GM21390 (cell line): ENCODE measurements at regions not wholly inside any gene's neighbourhood (a gene's known extent, or its start where the extent isn't known, plus 50 kb on each side); places are given as distances from the start of the nearest gene placed in this dataset.
"Not testable (repeated sequence)": the region's sequence is repeated elsewhere in the genome, so short reads cannot be mapped to it uniquely, and the experiment has no call there.

ENCODE experiments used
- ATAC-seq: cut with Tn5 transposase; IDR thresholded peaks from one replicate; pipeline ENCODE4 v1.9.1; 2021; ENCODE audit not compliant: unreplicated experiment

GRCh38 chr4:147220833-147221232, 260.1 kb upstream of the EDNRA start:
- ATAC-seq, result no peak

- ATAC-seq, result no peak
These were observed 258.0 kb upstream of the EDNRA start for GRCh38 chr4:147222906-147223305.

DNA sequence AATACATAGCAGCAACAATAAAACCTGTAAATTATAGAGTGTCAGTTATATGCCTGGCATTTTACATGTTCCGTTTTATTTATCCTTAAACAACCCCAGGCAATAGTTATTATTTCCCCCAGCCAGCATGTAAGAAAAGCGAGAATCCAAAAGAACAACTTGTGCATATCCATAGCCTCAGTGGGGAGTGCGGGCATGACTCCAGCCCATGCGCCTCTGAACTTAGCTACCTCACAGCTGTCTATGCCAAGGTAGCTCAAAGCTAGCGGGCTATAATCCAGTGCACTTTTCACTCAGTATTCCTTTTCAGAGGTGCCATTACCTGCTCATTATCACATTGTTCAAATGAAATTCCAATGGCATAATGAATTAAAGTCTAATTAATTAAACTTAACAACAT, 257.3 kb upstream of the EDNRA start:
- no peak for ATAC-seq

DNA sequence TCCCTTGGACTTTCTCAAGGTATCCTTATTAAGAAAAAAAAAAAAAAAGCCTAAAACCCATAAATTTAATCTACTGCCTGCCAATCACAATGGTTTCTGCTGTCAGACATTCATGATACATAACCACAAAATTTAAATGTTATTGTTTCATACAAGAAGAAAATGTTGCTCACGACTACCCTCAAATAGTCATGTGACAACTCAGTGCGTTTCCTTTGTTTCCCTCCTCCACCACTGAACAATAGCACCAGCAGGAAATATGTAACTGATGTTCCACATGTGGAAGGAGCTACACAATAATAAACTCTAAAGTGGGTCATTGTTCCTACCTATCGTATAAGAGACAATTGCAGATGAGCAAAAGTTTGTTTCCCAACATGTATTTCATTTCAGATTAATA, 244.1 kb upstream of the EDNRA start:
- no peak for ATAC-seq

DNA sequence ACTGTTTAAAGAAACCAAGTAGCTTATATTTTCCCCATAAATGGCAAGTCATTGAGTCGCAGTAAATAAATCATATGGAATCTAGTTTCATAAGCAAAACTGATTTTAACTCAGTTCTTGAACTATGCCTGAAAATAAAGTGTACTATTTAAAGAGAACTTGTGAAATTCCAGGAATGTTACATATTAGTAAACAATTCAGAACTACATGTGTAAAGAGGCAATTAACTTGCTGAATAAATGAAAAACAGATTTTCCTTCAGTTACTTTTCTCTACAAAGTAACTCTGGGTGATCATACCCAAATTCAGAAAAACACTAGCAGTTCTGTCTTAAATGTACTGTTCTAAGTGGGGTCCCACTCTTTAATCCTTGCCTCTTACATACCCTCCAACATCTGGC, 236.1 kb upstream of the EDNRA start:
- no peak for ATAC-seq

GRCh38 chr4:147246096-147246495, 234.8 kb upstream of the EDNRA start:
- no peak for ATAC-seq

- not testable (repeated sequence) for ATAC-seq
These were observed 234.4 kb upstream of the EDNRA start for GRCh38 chr4:147246528-147246927.

DNA sequence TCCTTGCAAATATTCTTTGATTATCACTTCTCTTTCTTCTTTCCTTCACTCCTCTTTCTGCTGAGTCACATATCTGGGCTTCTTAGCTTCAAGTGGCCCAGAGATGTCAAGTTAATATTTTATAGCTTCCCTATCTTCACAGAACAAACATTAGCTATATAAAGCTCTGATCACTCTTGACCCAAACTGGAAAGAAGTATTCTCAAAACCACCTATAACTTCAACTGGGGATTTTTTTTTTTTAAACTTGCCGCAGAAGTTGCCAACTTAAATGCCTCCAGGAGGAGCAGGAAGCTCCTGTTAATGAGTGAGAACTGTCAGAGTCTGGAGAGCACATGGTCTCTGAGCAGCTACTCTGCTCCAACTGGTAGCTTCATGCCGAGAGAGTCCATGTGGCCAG, 233.3 kb upstream of the EDNRA start:
- no peak for ATAC-seq

DNA sequence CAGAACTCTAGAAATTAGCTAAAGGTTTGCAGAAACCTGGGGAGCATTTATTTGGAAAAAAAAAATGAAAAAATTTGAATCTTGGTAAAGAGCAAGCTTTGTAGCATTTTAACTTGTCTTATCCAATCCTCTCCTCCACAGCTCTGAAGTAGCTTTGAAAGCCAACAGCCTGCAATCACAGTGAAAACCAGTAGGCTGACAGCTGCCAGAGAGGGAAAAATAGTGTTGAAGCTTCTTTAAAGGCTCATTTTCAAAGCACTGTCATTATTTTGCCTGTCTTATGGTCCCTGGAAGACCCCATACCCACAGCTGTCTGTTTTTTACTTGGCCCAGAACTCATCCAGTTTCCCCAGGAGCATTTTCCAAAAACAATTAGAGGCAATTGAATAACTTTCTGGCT, 230.8 kb upstream of the EDNRA start:
- ATAC-seq, result no peak

DNA sequence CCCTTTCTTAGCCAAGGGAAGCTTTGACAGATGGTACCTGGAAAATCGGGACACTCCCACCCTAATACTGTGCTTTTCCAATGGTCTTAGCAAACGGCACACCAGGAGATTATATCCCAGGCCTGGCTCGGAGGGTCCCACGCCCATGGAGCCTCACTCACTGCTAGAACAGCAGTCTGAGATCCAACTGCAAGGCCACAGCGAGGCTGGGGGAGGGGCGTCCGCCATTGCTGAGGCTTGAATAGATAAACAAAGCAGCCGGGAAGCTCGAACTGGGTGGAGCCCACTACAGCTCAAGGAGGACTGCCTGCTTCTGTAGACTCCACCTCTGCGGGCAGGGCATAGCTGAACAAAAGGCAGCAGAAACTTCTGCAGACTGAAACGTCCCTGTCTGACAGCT, 225.6 kb upstream of the EDNRA start:
- not testable (repeated sequence) for ATAC-seq

- not testable (repeated sequence) for ATAC-seq
These were observed 221.6 kb upstream of the EDNRA start for GRCh38 chr4:147259271-147259670.

DNA sequence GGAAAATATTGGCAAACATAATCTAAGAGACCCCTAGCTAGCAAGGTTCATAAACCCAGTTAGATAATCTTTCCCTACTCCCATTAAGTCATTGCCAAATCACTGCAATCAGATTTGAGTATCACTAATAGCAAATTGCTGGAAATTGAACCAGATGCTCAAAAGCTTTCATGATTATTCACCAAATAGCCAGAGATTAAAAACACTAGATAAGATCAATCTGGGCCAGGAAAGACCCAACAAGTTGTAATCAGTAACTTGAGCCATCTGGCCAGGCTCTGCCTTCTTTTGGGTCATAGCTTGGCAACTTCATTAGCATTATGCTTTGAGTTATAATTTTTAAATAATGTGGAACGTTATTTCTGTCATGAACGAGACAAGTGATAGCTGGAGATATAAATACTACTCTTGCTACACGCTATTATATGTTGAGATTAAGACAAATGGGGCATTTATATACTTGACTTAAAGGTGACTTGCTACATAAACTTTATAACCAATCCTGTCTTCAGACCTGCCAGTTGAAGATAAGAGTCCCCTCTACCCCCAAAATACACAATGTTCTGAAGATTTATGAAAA, 196.6 kb upstream of the EDNRA start:
- no peak for ATAC-seq

GRCh38 chr4:147284935-147285334, 196.0 kb upstream of the EDNRA start:
- no peak for ATAC-seq

DNA sequence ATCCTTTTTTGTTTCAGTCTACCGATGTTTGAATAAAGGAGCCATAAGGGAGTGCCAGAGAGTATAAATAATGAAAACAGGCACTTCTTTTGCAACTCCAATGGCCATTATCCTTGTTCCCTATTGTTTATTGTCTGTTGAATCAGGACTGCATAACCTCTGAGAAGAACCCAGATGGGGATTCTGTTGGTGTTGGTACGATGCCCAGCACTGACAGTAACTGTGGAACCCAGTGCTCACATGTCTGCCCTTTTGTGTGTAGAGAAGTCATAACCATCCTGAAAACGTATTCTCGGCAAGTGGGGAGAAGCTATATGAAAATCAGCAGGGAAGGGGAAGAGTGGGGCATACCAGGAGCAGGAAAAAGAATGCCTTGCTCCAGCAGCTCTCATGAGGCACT, 195.1 kb upstream of the EDNRA start:
- no peak for ATAC-seq

GRCh38 chr4:147286846-147287587, 193.9 kb upstream of the EDNRA start:
- no peak for ATAC-seq

DNA sequence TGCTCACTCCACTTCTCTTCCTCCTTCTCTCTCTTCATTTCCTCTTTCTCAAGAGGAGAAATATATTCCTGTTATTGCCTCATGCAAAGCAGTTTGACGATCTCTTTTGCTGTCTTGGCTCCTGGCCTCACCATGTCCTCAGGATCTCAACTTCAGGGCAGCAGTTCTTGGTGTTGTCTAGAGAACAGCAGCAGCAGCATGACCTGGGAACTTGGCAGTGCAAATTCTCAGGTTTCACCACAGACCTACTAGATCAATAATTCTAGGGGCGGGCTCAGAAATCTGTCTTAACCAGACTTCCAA, 193.4 kb upstream of the EDNRA start:
- no peak for ATAC-seq

DNA sequence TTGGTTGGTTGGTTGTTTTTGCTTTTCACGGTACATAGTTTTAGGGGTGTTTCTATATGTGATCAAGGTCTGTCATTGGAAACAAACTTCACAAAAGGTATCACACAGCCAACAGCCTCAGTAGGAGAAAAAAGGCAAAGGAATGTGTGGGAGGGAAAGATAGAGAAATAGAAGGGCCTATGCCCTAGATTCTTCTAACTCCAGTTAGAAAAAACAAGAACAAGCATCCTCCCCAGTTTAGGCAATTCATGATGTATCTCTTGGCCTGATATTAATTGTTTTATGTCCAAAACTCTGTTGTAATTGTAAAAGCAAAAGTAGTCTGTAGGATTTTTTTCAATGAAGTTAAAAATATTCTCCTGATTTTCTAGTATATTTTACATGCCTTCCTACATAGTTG, 192.4 kb upstream of the EDNRA start:
- no peak for ATAC-seq

GRCh38 chr4:147289181-147289580, 191.7 kb upstream of the EDNRA start:
- no peak for ATAC-seq

DNA sequence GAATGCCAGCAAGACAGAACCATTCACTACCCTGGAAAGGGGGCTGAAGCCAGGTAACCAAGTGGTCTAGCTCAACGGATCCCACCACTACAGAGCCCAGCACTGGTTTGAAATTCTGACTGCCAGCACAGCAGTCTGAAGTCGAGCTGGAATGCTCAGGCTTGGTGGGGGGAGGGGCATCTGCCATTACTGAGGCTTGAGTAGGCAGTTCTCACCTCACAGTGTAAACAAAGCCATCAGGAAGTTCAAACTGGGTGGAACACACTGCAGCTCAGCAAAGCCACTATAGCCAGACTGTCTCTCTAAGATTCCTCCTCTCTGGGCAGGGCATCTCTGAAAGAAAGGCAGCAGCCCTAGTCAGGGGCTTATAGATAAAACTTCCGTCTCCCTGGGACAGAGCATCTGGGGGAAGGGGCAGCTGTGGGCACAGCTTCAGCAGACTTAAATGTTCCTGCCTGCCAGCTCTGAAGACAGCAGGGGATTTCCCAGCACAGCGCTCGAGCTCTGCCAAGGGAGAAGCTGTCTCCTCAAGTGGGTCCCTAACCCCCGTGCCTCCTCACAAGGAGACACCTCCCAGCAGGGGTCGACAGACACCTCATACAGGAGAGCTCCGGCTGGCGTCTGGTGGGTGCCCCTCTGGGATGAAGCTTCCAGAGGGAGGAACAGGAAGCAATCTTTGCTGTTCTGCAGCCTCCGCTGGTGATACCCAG, 188.1 kb upstream of the EDNRA start:
- ATAC-seq, result not testable (repeated sequence)

DNA sequence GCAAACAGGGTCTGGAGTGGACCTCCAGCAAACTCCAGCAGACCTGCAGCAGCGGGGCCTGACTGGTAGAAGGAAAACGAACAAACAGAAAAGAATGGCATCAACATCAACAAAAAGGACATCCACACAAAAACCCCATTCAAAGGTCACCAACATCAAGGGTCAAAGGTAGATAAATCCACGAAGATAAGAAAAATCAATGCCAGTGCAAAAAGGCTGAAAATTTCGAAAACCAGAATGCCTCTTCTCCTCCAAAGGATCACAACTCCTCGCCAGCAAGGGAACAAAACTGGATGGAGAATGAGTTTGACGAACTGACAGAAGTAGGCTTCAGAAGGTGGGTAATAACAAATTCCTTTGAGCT, 187.6 kb upstream of the EDNRA start:
- not testable (repeated sequence) for ATAC-seq

GRCh38 chr4:147299205-147299604, 181.7 kb upstream of the EDNRA start:
- ATAC-seq, result no peak

DNA sequence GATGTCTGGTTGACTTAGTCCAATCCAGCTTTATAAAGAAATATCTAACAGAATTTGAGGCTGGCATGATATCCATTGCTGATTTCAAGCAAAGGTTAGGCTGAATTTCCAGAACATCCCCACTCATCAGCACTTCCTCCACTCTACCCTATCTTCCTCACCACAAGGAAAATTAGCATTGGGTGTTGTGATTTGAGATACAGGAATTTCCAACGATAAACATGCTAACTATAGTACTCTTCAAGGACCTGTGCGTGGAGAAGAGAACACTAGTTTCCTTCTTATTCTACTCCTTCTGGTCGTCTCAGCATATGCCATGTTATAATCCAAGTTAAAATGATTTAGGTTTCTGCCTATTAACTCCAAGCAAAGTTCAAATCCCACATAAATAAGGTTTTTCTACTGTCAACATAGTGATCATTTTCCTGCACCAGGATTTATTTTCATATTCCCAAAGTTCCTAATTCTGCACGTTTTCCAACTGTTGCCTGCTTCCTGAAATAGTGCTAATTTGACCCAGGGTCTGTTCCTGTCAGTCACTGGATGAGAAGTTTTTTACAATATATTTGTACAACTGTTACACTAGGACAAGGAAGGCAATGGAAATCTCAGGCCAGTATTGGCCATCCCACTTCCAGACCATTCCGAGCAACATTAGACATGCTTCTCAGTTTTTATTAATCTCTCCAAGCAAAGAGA, 177.6 kb upstream of the EDNRA start:
- no peak for ATAC-seq
